Neural progenitor cell (in vitro differentiated cells): ENCODE measurements at regions not wholly inside any gene's neighbourhood (a gene's known extent, or its start where the extent isn't known, plus 50 kb on each side); places are given as distances from the start of the nearest gene placed in this dataset.
"Not testable (repeated sequence)": the region's sequence is repeated elsewhere in the genome, so short reads cannot be mapped to it uniquely, and the experiment has no call there.

Experiments used
- DNase-seq: peaks from one replicate; pipeline ENCODE4 v3.0.0-alpha.2; 2016; ENCODE audit warnings: low spot score
- H2AFZ ChIP-seq: fragments of 200-600 bp; sonication (generic); replicated peaks from 2 replicates; pipeline ENCODE4 v1.6.1; 2016; ENCODE audit warnings: antibody characterized with exemption
- H3F3A ChIP-seq: fragments of 200-600 bp; sonication (generic); 2 replicates; pipeline ENCODE4 v1.6.1; 2016; ENCODE audit warnings: antibody characterized with exemption, low read depth
- H3K27ac ChIP-seq: fragments of 200-600 bp; sonication (generic); 2 replicates; pipeline ENCODE4 v1.5.1; 2016; ENCODE audit warnings: mild to moderate bottlenecking
- H3K27me3 ChIP-seq: fragments of 200-600 bp; sonication (generic); 2 replicates; pipeline ENCODE4 v1.6.1; 2016; ENCODE audit warnings: mild to moderate bottlenecking, moderate library complexity
- H3K36me3 ChIP-seq: fragments of 200-600 bp; sonication (generic); 2 replicates; pipeline ENCODE4 v1.5.1; 2016
- H3K4me1 ChIP-seq: fragments of 200-600 bp; sonication (generic); 2 replicates; pipeline ENCODE4 v1.6.1; 2016; ENCODE audit warnings: mixed run types
- H3K4me2 ChIP-seq: fragments of 200-600 bp; sonication (generic); 2 replicates; pipeline ENCODE4 v1.6.1; 2016
- H3K4me3 ChIP-seq: fragments of 200-600 bp; sonication (generic); 2 replicates; pipeline ENCODE4 v1.5.1; 2016
- H3K79me2 ChIP-seq: fragments of 200-600 bp; sonication (generic); 2 replicates; pipeline ENCODE4 v1.6.1; 2016; ENCODE audit warnings: low read depth
- H3K9ac ChIP-seq: fragments of 200-600 bp; sonication (generic); 2 replicates; pipeline ENCODE4 v1.6.1; 2016
- H3K9me3 ChIP-seq: fragments of 200-600 bp; sonication (generic); 2 replicates; pipeline ENCODE4 v1.5.1; 2016; ENCODE audit warnings: low read depth
- H4K20me1 ChIP-seq: fragments of 200-600 bp; sonication (generic); 2 replicates; pipeline ENCODE4 v1.6.1; 2016; ENCODE audit warnings: low read depth
- H3K27ac Mint-ChIP-seq: 3 replicates; pipeline ENCODE4 v1.8.0; 2021; ENCODE audit warnings: mixed read lengths
- H3K27me3 Mint-ChIP-seq: 2 replicates; pipeline ENCODE4 v1.8.0; 2022; ENCODE audit warnings: low read depth, mild to moderate bottlenecking, inconsistent platforms, moderate library complexity, mixed read lengths; ENCODE audit not compliant: insufficient read depth
- H3K36me3 Mint-ChIP-seq: 3 replicates; pipeline ENCODE4 v1.8.0; 2021; ENCODE audit warnings: mixed read lengths
- H3K4me1 Mint-ChIP-seq: 3 replicates; pipeline ENCODE4 v1.8.0; 2021; ENCODE audit warnings: mixed read lengths
- H3K4me3 Mint-ChIP-seq: 3 replicates; pipeline ENCODE4 v1.8.0; 2021; ENCODE audit warnings: mild to moderate bottlenecking, moderate library complexity, mixed read lengths
- H3K9me3 Mint-ChIP-seq: 3 replicates; pipeline ENCODE4 v1.8.0; 2020; ENCODE audit warnings: mixed read lengths
- CTCF ChIP-seq: fragments of 200-600 bp; sonication (generic); IDR thresholded peaks from 2 replicates; pipeline ENCODE4 v1.5.1; 2017; ENCODE audit warnings: antibody characterized with exemption, mild to moderate bottlenecking
- EZH2 ChIP-seq: fragments of 200-600 bp; sonication (generic); IDR thresholded peaks from 2 replicates; pipeline ENCODE4 v1.6.1; 2017; ENCODE audit warnings: antibody characterized with exemption, mild to moderate bottlenecking, moderate library complexity
- EZH2phosphoT487 ChIP-seq: fragments of 200-600 bp; sonication (generic); IDR thresholded peaks from 2 replicates; pipeline ENCODE4 v1.6.1; 2017; ENCODE audit warnings: antibody characterized with exemption

- H3K4me1 ChIP-seq, result no peaks in the 10 kb centered on the region
- no peak overlapping the region for H3K4me3 ChIP-seq
- Mint-ChIP-seq H3K4me3 (no peak overlapping the region), H3K36me3 (peaks cover 9% of the 10 kb centered on the region), H3K27ac (no peak overlapping the region), H3K4me1 (no peaks in the 10 kb centered on the region), H3K27me3 (peaks cover 3% of the 10 kb centered on the region), H3K9me3 (no peaks in the 10 kb centered on the region)
- no peaks in the 10 kb centered on the region for H3K36me3 ChIP-seq
- H3K9me3 ChIP-seq, result no peaks in the 10 kb centered on the region
- H3F3A ChIP-seq, result no peaks in the 10 kb centered on the region
- no peak overlapping the region for H2AFZ ChIP-seq
- no peaks in the 10 kb centered on the region for H3K27me3 ChIP-seq
- no peak for TF ChIP-seq EZH2
- TF ChIP-seq CTCF, result no peak
- no peak for TF ChIP-seq EZH2phosphoT487
- no peaks in the 10 kb centered on the region for H4K20me1 ChIP-seq
- H3K27ac ChIP-seq, result no peak overlapping the region
- H3K4me2 ChIP-seq, result no peak overlapping the region
- H3K9ac ChIP-seq, result no peak overlapping the region
- DNase-seq, result no peak
- H3K79me2 ChIP-seq, result no peaks in the 10 kb centered on the region
These were observed 110.6 kb downstream of the KATNIP start for GRCh38 chr16:27660507-27660906.

GRCh38 chr16:27663235-27663634, 113.3 kb downstream of the KATNIP start:
- H3K9me3 Mint-ChIP-seq, H3K4me3 Mint-ChIP-seq, H2AFZ ChIP-seq, H3K9me3 ChIP-seq, H3K27me3 ChIP-seq, H3K27me3 Mint-ChIP-seq, H3K27ac Mint-ChIP-seq, H3K4me3 ChIP-seq, H3K4me2 ChIP-seq, H3K27ac ChIP-seq, H3K9ac ChIP-seq, H3K4me1 Mint-ChIP-seq, H3K79me2 ChIP-seq, H3K36me3 ChIP-seq, H3K36me3 Mint-ChIP-seq, H3K4me1 ChIP-seq, H3F3A ChIP-seq, H4K20me1 ChIP-seq, DNase-seq: not testable (repeated sequence)

- H3F3A ChIP-seq, result no peaks in the 10 kb centered on the region
- H3K4me3 ChIP-seq, result no peak overlapping the region
- H3K4me3 Mint-ChIP-seq, result no peak overlapping the region
- TF ChIP-seq EZH2 (no peak), CTCF (no peak), EZH2phosphoT487 (no peak)
- H3K4me1 Mint-ChIP-seq, result peaks cover 10% of the 10 kb centered on the region
- peak overlapping the region; percentile 2 for H3K27ac Mint-ChIP-seq
- H3K4me1 ChIP-seq, result no peaks in the 10 kb centered on the region
- H2AFZ ChIP-seq, result no peak overlapping the region
- H3K36me3 ChIP-seq, result no peaks in the 10 kb centered on the region
- H3K9ac ChIP-seq, result no peak overlapping the region
- no peak overlapping the region for H3K27ac ChIP-seq
- H3K9me3 Mint-ChIP-seq, result no peaks in the 10 kb centered on the region
- H3K27me3 ChIP-seq, result no peaks in the 10 kb centered on the region
- H3K79me2 ChIP-seq, result no peaks in the 10 kb centered on the region
- no peak overlapping the region for H3K4me2 ChIP-seq
- H3K9me3 ChIP-seq, result no peaks in the 10 kb centered on the region
- H3K36me3 Mint-ChIP-seq, result peaks cover 10% of the 10 kb centered on the region
- no peak for DNase-seq
- H3K27me3 Mint-ChIP-seq, result peaks cover 3% of the 10 kb centered on the region
- no peaks in the 10 kb centered on the region for H4K20me1 ChIP-seq
These were observed 115.9 kb downstream of the KATNIP start for GRCh38 chr16:27665881-27666280.

GRCh38 chr16:27670071-27670810, 120.3 kb downstream of the KATNIP start:
- H3F3A ChIP-seq, result no peaks in the 10 kb centered on the region
- peaks cover 2% of the 10 kb centered on the region for H3K27me3 Mint-ChIP-seq
- H3K4me3 Mint-ChIP-seq, result no peak overlapping the region
- H3K79me2 ChIP-seq, result no peaks in the 10 kb centered on the region
- no peaks in the 10 kb centered on the region for H3K36me3 ChIP-seq
- no peak overlapping the region for H2AFZ ChIP-seq
- no peak overlapping the region for H3K4me2 ChIP-seq
- H3K4me1 Mint-ChIP-seq, result peaks cover 10% of the 10 kb centered on the region
- no peaks in the 10 kb centered on the region for H3K9me3 Mint-ChIP-seq
- TF ChIP-seq CTCF, result no peak
- TF ChIP-seq EZH2, result no peak
- no peak for TF ChIP-seq EZH2phosphoT487
- no peaks in the 10 kb centered on the region for H4K20me1 ChIP-seq
- no peaks in the 10 kb centered on the region for H3K27me3 ChIP-seq
- no peak overlapping the region for H3K4me3 ChIP-seq
- no peaks in the 10 kb centered on the region for H3K9me3 ChIP-seq
- no peak overlapping the region for H3K27ac ChIP-seq
- no peak overlapping the region for H3K9ac ChIP-seq
- DNase-seq, result no peak
- no peaks in the 10 kb centered on the region for H3K4me1 ChIP-seq
- no peak overlapping the region for H3K27ac Mint-ChIP-seq
- H3K36me3 Mint-ChIP-seq, result peaks cover 19% of the 10 kb centered on the region
